Hematopoietic multipotent progenitor cell treated with erythropoietin and hydrocortisone succinate and interleukin-3 and kit ligand, for 4 days (in vitro differentiated cells): ENCODE measurements at regions not wholly inside any gene's neighbourhood (a gene's known extent, or its start where the extent isn't known, plus 50 kb on each side); places are given as distances from the start of the nearest gene placed in this dataset.

Source experiments
- DNase-seq: peaks from one replicate; pipeline ENCODE4 v3.0.0-alpha.2; 2015

DNA sequence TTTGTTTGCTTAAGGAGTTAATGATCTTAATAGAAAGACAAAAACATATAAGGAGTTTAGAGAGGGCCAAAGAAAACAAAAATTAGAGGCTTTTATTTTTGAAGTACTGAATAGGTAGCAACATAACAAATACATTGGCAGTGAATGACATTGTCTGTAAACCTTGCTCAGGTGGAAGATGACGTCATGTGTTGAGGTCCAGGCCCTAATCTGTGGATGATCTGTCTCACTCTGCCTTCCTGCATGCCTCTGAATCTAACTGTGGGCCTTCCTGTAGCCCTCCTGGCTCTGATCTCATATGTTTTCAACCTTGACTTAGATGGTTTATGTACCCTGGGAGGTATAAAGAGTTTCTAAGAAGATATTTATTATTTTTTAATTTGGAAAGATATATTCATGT lies 58.1 kb upstream of the DYNAP start:
- DNase-seq: no peak
